SU-DHL-6 (cell line): ENCODE measurements at regions not wholly inside any gene's neighbourhood (a gene's known extent, or its start where the extent isn't known, plus 50 kb on each side); places are given as distances from the start of the nearest gene placed in this dataset.

ENCODE experiments used
- CTCF ChIP-seq: fragments of 200-600 bp; sonication (generic); IDR thresholded peaks from one replicate; pipeline ENCODE4 v1.5.1; 2017; ENCODE audit warnings: antibody characterized with exemption, mild to moderate bottlenecking, low read length, moderate library complexity; ENCODE audit not compliant: insufficient read depth, poor library complexity, severe bottlenecking
- EZH2phosphoT487 ChIP-seq: fragments of 200-600 bp; sonication (generic), shearing (Covaris generic); conservative IDR thresholded peaks from 2 replicates; pipeline ENCODE4 v1.6.1; 2018; ENCODE audit warnings: mild to moderate bottlenecking, antibody characterized with exemption, low read length, moderate library complexity, mixed read lengths

GRCh38 chr2:177161741-177162460 lies 50.7 kb upstream of the HNRNPA3 start:
- TF ChIP-seq EZH2phosphoT487 (no peak), CTCF (peak; percentile 71)
